OCI-LY7 (cell line): ENCODE measurements at regions not wholly inside any gene's neighbourhood (a gene's known extent, or its start where the extent isn't known, plus 50 kb on each side); places are given as distances from the start of the nearest gene placed in this dataset.

ENCODE experiments used
- BruUV-seq: library from RNA; stranded (reverse); fragments of 400-500 nt; replicated peaks from 2 replicates; lab custom pipeline; 2021; lab: Mats Ljungman, UMichigan
- CTCF ChIA-PET: fragments of 300-600 bp; sonication (Branson Sonifier 250); formaldehyde crosslinking; loops from one replicate; lab custom pipeline; 2022; ENCODE audit warnings: antibody characterized with exemption; ENCODE audit not compliant: unreplicated experiment; lab: Charles Lee
- POLR2A ChIA-PET: fragments of 300-600 bp; sonication (Branson Sonifier 250); formaldehyde crosslinking; loops from one replicate; lab custom pipeline; 2022; ENCODE audit warnings: antibody characterized with exemption; lab: Charles Lee
- DNase-seq: peaks from one replicate; pipeline ENCODE4 v3.0.0-alpha.2; 2015; ENCODE audit warnings: low spot score
- H2AFZ ChIP-seq: fragments of 200-600 bp; sonication (generic), shearing (Covaris generic); 2 replicates; pipeline ENCODE4 v1.6.1; 2014; ENCODE audit warnings: mild to moderate bottlenecking, antibody characterized with exemption, low read length, moderate library complexity
- H3K27ac ChIP-seq: fragments of 200-600 bp; sonication (generic); 2 replicates; pipeline ENCODE4 v1.5.1; 2014; ENCODE audit warnings: mixed run types, low read depth, mild to moderate bottlenecking, moderate library complexity, low read length, inconsistent platforms; ENCODE audit not compliant: poor library complexity, severe bottlenecking
- H3K36me3 ChIP-seq: fragments of 200-600 bp; sonication (generic); 2 replicates; pipeline ENCODE4 v1.6.1; 2014; ENCODE audit warnings: mild to moderate bottlenecking, antibody characterized with exemption, low read length, moderate library complexity, mixed read lengths; ENCODE audit not compliant: insufficient read depth
- H3K4me1 ChIP-seq: fragments of 200-600 bp; sonication (generic); 2 replicates; pipeline ENCODE4 v1.5.1; 2014; ENCODE audit warnings: mild to moderate bottlenecking, low read length; ENCODE audit not compliant: insufficient read depth, poor library complexity, severe bottlenecking
- H3K4me2 ChIP-seq: fragments of 200-600 bp; sonication (generic); 2 replicates; pipeline ENCODE4 v1.6.1; 2014; ENCODE audit warnings: mild to moderate bottlenecking, low read length
- H3K4me3 ChIP-seq: fragments of 200-600 bp; sonication (generic); 2 replicates; pipeline ENCODE4 v1.5.1; 2014; ENCODE audit warnings: mild to moderate bottlenecking, low read depth, low read length; ENCODE audit not compliant: poor library complexity, severe bottlenecking
- H3K79me2 ChIP-seq: fragments of 200-600 bp; sonication (generic); 2 replicates; pipeline ENCODE4 v1.6.1; 2016; ENCODE audit warnings: low read depth, mild to moderate bottlenecking, low read length, moderate library complexity, mixed read lengths; ENCODE audit not compliant: insufficient read depth
- H3K9me2 ChIP-seq: fragments of 200-600 bp; sonication (generic); 2 replicates; pipeline ENCODE4 v1.6.1; 2016; ENCODE audit warnings: mild to moderate bottlenecking, low read length, mixed read lengths; ENCODE audit not compliant: insufficient read depth
- H3K9me3 ChIP-seq: fragments of 200-600 bp; sonication (generic); 2 replicates; pipeline ENCODE4 v1.6.1; 2014; ENCODE audit warnings: mild to moderate bottlenecking, mixed run types, low read length, mixed read lengths
- H4K20me1 ChIP-seq: fragments of 200-600 bp; sonication (generic); 2 replicates; pipeline ENCODE4 v1.6.1; 2014; ENCODE audit warnings: mild to moderate bottlenecking, antibody characterized with exemption, low read length, moderate library complexity, mixed read lengths; ENCODE audit not compliant: insufficient read depth
- EZH2phosphoT487 ChIP-seq: fragments of 200-600 bp; sonication (generic); IDR thresholded peaks from 2 replicates; pipeline ENCODE4 v1.6.1; 2018; ENCODE audit warnings: low read depth, borderline replicate concordance, mild to moderate bottlenecking, mixed run types, antibody characterized with exemption, low read length, moderate library complexity, mixed read lengths
- intact Hi-C: fragments of 100-400 bp; cut with micrococcal nuclease; formaldehyde crosslinking; loops from one replicate; pipeline ENCODE4 v1.10.0; 2022; ENCODE audit not compliant: unreplicated experiment
- TF ChIP-seq, protein P1 (sequence below): fragments of 200-600 bp; sonication (generic); conservative IDR thresholded peaks from 2 replicates; pipeline ENCODE4 v1.5.1; 2014; ENCODE audit warnings: mild to moderate bottlenecking, antibody characterized with exemption, low read length, moderate library complexity, mixed read lengths

DNA sequence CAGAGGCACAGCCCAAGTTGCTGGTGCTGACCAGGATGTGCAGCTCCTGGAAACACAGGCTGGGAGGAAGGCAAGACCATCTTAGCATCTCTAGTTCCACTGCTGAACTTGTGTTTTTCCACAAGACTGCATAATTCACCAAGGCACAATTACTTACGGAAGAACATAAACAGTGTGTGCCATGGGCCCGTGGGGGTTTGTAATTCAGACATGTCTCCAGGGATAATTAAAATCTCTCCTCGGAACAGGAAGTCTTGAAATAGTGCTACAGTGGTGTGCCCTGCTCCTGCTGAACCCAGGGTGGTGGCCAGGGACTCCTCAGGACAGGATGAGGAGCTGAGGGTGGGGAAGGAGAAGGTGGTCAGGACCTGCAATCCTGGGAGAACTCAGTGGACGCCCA is 188.2 kb downstream of the CCT6B start:
- Histone ChIP-seq H3K4me1 (no peaks in the 10 kb centered on the region), H3K9me3 (no peaks in the 10 kb centered on the region), H3K27ac (no peak overlapping the region), H3K4me3 (no peak overlapping the region), H3K36me3 (no peaks in the 10 kb centered on the region), H3K79me2 (no peaks in the 10 kb centered on the region), H3K9me2 (no peaks in the 10 kb centered on the region), H3K4me2 (no peak overlapping the region), H2AFZ (no peak overlapping the region), H4K20me1 (no peaks in the 10 kb centered on the region)
- no peak for DNase-seq
- TF ChIP-seq, protein P1, sequence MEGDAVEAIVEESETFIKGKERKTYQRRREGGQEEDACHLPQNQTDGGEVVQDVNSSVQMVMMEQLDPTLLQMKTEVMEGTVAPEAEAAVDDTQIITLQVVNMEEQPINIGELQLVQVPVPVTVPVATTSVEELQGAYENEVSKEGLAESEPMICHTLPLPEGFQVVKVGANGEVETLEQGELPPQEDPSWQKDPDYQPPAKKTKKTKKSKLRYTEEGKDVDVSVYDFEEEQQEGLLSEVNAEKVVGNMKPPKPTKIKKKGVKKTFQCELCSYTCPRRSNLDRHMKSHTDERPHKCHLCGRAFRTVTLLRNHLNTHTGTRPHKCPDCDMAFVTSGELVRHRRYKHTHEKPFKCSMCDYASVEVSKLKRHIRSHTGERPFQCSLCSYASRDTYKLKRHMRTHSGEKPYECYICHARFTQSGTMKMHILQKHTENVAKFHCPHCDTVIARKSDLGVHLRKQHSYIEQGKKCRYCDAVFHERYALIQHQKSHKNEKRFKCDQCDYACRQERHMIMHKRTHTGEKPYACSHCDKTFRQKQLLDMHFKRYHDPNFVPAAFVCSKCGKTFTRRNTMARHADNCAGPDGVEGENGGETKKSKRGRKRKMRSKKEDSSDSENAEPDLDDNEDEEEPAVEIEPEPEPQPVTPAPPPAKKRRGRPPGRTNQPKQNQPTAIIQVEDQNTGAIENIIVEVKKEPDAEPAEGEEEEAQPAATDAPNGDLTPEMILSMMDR: no peak
- no peak for TF ChIP-seq EZH2phosphoT487
- ChIA-PET POLR2A (no interaction called here), CTCF (no interaction called here)
- BruUV-seq: no TSS peak
- intact Hi-C loops: loop anchor here (10.0 kb wide), 1 partner anchor 92 kb away; no protein-coding TSS in a partner anchor

GRCh38 chr17:34771891-34772290 is 189.4 kb downstream of the CCT6B start:
- Histone ChIP-seq H3K9me2 (no peaks in the 10 kb centered on the region), H3K4me1 (no peaks in the 10 kb centered on the region), H4K20me1 (no peaks in the 10 kb centered on the region), H3K4me2 (no peak overlapping the region), H3K79me2 (no peaks in the 10 kb centered on the region), H3K4me3 (no peak overlapping the region), H2AFZ (no peak overlapping the region), H3K27ac (no peak overlapping the region), H3K36me3 (no peaks in the 10 kb centered on the region), H3K9me3 (no peaks in the 10 kb centered on the region)
- POLR2A ChIA-PET: no interaction called here
- BruUV-seq: no TSS peak
- intact Hi-C loops: loop anchor here (10.0 kb wide), 1 partner anchor 93 kb away; no protein-coding TSS in a partner anchor
- TF ChIP-seq, protein P1: no peak
- no peak for TF ChIP-seq EZH2phosphoT487
- no peak for DNase-seq
- CTCF ChIA-PET: no interaction called here

GRCh38 chr17:34770586-34770985 is 190.7 kb downstream of the CCT6B start:
- TF ChIP-seq, protein P1: no peak
- TF ChIP-seq EZH2phosphoT487: no peak
- no peak for DNase-seq
- H3K79me2 ChIP-seq: no peaks in the 10 kb centered on the region
- H2AFZ ChIP-seq: no peak overlapping the region
- H4K20me1 ChIP-seq: no peaks in the 10 kb centered on the region
- ChIA-PET CTCF (no interaction called here), POLR2A (interaction anchor here (0.6 kb wide), 1 partner anchor 26 kb away, joined by 5 read pairs; no protein-coding TSS in a partner anchor)
- BruUV-seq: no TSS peak
- no peaks in the 10 kb centered on the region for H3K4me1 ChIP-seq
- H3K36me3 ChIP-seq: no peaks in the 10 kb centered on the region
- intact Hi-C loops: loop anchor here (10.0 kb wide), 1 partner anchor 94 kb away; no protein-coding TSS in a partner anchor
- no peaks in the 10 kb centered on the region for H3K9me2 ChIP-seq
- H3K27ac ChIP-seq: no peak overlapping the region
- H3K4me3 ChIP-seq: no peak overlapping the region
- no peaks in the 10 kb centered on the region for H3K9me3 ChIP-seq
- H3K4me2 ChIP-seq: no peak overlapping the region
